ENCODE measurements at regions not wholly inside any gene's neighbourhood (a gene's known extent, or its start where the extent isn't known, plus 50 kb on each side); places are given as distances from the start of the nearest gene placed in this dataset.

DNA sequence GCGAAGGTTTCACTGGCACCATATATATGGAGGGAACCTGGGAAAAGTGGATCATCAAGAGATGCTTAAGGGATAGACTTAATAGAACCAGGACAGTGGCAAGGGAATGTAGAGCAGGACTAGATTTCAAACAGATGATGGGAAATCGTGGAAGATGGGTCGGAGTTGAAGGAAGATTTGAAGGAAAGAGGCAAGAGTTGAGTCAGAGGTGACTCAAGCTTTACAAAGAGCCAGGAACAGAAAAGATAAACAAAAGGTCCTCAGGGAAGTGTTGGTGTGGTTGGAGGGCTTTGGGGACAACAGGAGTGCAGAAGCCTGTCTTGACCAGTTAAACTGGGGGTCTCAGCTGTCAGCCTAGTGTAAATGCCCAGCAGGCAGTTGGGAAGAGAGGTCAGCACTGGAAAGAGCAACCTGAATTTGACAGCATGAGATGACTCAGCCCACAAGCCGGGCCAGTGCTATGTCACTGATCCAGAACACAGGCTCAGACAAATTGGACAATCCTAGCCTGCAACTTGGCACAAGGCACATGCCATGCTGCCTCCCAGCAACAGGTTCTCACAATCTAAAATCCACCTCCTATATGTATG, 230.5 kb downstream of the IDS start:
- no peak for DNase-seq (ENCODE audit: low read depth in 2 of 2)

DNA sequence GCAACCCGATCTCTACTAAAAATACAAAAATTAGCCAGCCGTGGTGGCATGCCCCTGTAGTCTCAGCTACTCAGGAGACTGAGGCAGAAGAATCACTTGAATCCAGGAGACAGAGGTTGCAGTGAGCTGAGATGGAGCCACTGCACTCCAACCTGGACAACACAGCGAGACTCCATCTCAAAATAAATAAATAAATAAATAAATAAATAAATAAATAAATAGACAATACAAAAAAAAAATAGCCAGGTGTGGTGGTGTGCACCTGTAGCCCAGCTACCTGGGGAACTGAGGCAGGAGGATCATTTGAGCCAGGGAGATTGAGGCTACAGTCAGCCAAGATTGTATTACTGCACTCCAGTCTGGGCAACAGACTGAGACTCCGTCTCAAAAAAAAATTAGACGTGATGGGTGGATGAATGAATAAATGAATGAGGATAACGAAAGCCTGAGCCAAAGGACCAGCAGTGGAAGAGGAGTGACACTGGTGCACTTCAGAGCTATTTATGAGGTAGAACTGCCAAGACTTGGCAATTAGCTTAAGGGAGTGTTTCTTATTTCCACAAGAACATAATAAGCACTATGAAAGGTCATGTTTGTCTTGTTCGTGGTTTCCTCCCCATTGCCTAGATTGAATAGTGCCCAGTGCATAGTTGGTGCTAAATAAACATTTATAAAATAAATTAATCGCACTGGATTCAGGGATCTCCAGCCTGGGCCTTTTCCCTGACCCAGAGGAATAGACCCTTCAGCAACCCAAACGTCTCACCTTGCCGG, 232.2 kb downstream of the IDS start:
- DNase-seq (ENCODE audit: low read depth in 2 of 2), result no peak

DNA sequence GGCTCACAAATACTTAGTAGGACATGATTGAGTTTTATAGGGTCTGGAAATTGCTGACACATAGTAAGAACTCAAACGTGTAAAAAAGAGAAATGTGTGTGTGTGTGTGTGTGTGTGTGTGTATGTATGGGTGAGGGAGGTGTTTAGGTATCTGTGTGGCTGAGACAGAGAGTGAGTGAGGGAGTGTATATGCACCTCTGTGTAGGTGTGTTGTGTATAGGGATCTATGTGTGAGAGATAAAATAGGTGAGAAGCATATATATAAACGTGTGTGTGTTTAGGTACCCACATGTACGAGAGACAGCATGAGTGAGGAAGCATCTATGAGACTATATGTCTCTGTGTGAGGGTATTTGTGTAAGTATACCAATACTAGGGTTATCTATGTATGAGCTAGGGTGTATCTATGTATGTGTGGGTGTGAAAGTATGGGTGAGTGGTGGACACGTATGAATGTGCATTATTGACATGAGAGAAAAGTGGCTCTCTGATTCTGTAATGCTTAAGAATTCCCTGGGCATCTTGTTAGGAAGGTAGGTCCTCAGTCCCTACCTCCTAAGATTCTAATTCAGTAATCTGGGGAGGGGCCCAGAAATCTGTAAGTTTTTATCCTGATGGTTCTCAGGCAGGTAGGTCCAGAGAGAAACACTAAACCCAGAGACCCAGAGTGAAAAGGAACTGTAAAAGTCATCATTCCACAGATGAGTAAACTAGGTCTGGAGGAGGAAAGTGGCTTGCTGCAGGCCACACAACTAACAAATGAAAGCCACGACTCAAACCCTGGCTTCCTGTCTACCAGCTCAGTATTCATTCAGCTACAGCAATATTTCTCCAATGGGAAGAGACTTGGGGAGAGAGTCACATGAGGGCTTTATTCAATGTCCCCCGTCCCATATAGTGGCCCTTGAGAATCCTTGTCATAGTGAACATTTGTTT, 237.0 kb downstream of the IDS start:
- no peak for DNase-seq (ENCODE audit: low read depth in 2 of 2)

DNA sequence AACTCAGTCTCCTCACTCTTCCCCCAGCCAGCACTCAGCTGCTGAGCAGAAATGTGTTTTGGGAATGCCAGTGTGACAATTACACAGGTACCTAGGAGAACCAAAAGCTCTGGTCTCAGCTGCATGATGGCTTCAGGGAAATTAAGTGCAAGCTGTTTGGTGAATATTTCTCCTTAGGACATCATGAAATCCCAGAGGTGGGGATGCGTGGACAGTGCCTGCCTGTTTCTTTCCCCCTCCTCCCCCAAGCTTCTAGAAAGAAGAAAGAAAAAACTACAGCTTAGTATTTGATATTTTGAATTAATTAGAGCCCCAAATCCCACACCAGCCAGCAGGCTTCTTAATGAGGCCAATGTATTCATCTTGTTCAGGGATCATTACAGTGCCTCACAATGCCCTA, 243.0 kb downstream of the IDS start:
- no peak for DNase-seq (ENCODE audit: low read depth in 2 of 2)

DNA sequence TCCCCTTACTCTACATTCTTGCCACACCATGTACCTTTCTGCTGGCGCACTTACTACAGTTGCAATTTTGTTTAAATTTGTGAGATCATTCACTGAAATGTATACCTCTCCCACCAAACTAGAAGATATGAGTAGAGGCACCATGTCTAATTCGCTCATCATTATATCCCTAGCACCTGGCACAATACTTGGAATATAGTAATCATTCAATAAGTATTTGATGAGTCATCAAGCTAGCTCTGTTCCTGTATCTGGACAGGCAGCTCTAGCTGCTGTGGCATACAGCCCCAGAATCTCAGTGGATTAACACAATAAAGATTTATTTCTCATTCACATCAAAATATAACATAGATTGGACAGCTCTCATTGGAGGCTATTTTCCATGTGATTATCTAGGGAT, 245.9 kb downstream of the IDS start:
- DNase-seq (ENCODE audit: low read depth in 2 of 2), result no peak

DNA sequence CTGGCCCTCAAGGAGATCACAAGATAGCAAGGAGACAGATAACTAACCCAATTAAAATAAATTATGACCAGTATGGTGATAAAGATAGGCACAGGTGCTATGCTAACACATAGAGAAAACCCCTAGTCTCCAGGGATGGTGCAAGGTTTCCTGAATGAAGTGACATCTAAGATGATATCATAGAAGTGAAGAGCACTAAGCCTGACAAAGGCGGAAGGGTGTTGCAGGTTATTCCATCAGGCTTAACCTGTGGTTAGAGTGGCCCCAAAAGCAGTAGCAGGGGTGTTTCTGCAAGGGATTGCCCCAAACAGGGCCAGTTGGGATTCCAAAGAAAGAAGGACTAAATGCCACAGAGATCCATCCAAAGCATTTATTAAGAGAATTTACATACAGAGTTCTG, 249.2 kb downstream of the IDS start:
- no peak for DNase-seq (ENCODE audit: low read depth in 2 of 2)

GRCh38 chrX:149248073-149248625, 257.0 kb downstream of the IDS start:
- DNase-seq (ENCODE audit: low read depth in 2 of 2), result no peak

- no peak for DNase-seq (ENCODE audit: low read depth in 2 of 2)
Measured at GRCh38 chrX:149230689-149231088, 274.4 kb downstream of the IDS start.

DNA sequence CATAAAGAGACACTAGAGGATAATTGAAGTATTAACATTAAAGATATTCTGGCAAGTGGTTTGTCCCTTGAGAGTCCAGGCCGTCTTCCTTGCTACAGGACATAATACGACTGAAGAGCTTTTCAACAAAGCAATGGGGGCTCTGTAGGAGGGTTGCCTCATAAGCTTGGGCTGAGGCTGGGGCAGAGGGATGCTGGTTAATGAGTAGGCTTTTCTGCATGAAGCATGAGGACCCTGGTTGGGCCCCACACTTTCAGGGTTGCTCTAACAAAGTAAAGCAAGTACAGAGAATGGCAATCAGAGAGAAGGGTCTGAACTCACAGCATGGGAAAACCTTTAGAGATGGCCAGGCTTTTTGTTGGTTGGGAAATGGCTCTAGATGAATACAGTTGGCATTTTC, 281.3 kb downstream of the IDS start:
- DNase-seq (ENCODE audit: low read depth in 2 of 2), result no peak

GRCh38 chrX:149222040-149222439, 283.1 kb downstream of the IDS start:
- no peak for DNase-seq (ENCODE audit: low read depth in 2 of 2)

- no peak for DNase-seq (ENCODE audit: low read depth in 2 of 2)
Measured at GRCh38 chrX:149221230-149221629, 283.9 kb downstream of the IDS start.

DNA sequence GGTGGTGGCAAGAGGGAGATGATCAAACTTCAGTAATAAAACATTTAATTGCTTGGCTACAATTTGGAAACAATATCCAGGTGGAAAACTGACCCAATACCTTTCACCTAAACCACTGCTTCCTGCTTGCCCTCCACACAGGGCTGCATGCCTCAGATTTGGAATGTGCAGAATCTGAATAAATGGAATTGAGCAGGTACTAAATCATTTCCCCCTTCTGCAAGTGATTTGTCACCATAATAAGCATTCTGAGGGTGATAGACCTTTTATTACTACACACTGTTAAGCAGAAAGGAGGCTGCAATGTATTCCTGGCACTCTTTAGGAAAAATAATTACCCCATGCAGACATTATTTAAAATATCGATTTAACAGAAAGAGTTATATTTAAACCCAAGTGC, 291.8 kb downstream of the IDS start:
- DNase-seq (ENCODE audit: low read depth in 2 of 2), result no peak

DNA sequence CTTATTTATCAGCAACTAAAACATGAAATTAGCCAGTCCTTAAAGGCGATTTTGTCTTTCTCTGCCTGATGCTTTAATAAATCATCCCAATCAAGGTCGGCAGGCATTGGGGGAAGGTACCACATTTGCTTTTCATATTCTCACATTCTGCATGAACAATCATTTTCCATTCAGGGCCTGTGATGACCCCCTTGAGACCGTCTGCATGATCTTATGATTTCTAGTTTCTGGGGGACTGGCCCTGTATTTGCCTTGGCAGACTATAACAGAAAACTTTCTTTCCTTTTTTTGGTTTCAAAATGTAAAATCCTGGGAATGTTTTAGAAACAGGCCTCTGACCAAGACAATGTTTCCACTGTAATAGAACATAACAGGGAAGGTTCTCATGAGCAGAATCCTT, 296.8 kb downstream of the IDS start:
- no peak for DNase-seq (ENCODE audit: low read depth in 2 of 2)

DNA sequence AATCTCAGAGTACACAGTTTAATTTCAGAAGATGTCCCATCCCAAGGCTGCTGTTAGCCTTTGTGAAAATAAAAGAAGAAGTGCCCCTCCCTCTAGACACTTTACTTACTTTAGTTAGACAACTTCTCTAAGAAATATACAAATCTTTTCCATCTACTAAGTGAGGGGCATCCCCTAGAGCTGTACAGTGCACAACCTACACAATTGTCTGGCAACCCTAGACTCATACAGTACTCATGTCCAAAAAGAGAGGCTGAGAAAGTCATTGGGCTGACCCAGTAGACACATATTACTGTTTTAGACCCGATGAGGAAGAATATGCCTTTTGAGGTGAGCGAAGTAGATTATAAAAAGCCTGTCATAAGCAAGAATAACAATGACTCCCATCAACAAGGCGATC, 297.6 kb downstream of the IDS start:
- no peak for DNase-seq (ENCODE audit: low read depth in 2 of 2)

DNA sequence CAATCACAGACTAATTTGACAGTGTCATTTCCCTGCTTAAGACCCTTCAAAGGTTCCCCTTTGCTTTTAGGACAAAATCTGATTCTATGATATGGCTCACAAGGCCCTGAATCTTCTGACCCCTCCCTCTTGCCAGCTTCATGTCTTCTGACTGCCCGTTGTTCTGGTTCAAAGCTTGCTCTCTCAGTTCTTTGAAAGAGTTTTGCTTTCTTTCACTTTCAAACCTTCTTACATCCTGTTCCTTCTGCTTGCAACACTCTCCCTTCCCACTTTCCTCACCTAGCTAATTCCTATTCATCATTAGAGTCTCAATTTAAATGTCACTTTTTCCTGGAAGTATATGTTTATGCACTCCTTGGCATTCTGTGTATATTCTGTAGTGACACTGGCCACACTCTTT, 299.2 kb downstream of the IDS start:
- DNase-seq (ENCODE audit: low read depth in 2 of 2), result no peak

DNA sequence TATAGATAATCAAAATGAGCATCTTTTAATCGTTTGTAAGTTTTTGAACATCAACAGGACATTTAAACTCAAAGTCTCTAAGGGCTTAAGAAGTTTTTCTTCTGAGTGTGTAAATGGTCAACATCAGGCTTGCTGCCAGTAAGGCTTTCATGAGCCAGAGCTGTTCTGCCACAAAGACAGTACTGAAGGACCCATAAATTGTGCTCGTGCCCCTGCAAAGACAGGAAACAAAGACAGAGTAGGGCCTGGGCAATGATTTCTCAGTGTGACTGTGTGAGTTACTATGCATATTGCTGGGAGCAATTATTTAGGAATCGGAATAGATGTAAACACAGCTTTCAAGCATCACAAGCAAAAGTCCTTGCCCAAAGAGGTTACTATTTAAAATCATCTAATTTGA, 300.0 kb downstream of the IDS start:
- DNase-seq (ENCODE audit: low read depth in 2 of 2), result no peak

DNA sequence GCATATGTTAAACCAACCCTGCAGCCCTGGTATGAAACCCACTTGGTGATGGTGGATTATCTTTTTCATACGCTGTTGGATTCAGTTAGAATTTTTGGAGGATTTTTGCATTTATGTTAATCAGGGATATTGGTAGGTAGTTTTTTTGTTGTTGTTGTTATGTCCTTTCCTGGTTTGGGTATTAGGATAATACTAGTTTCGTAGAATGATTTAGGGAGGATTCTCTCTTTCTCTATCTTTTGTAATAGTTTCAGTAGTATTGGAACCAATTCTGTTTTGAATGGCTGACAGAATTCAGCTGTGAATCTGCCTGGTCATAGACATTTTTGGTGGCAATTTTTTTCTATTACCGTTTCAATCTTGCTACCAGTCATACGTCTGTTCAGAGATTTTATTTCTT, 305.4 kb downstream of the IDS start:
- no peak for DNase-seq (ENCODE audit: low read depth in 2 of 2)

GRCh38 chrX:149198980-149199732, 305.9 kb downstream of the IDS start:
- peak; percentile 33 to 49 for DNase-seq (ENCODE audit: low read depth in 2 of 2)

- DNase-seq (ENCODE audit: low read depth in 2 of 2), result no peak
Measured at GRCh38 chrX:149185087-149185486, 320.0 kb downstream of the IDS start.

DNA sequence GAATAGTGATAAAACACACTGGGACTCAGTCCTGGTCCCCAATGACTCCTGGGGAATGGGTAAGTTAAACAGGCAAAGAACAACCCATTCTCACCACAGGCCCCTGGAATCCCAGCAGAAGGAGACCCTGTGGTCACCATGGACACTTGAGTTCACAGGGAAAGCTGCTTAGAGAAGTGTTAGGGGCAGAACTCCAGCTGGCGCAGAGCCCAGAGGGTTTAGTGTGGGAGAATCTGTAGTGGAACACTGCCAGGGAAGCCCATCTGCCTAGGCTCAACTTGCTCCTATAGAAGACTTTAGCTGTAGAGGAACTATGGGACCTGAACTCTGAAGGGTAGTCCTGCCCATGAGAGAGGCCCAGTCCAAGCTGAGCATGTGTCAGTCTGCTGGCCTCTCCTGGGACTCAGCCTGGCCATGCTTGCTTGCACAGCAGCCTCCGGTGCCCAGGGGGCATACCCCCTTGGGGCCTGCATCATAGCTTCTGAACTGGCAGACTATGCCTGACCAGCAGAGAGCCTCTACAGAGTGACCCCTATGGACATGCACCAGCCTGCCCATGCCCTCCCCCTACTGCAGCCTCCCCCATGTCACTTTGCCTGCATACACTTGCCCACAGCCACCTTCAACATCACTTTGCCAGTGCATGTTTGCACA, 343.5 kb downstream of the IDS start:
- DNase-seq (ENCODE audit: low read depth in 2 of 2), result no peak

DNA sequence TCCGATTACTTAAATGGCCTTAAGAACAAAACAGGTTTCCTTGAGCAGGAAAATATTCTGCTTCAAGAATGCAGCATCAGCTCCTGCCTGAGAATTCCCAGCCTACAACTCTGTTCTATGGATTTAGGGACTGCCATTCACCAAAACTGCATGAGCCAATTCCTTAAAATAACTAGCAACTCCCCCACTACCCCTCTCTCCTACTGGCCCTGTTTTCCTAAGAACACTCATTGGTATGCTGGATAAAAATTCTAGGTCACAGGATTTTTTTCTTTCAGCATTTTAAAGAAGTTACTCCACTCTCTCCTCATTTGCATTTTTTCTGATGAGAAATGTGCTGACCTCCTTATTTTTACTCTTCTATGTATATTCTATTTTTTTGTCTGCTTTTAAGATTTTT, 347.1 kb downstream of the IDS start:
- DNase-seq (ENCODE audit: low read depth in 2 of 2), result no peak
